ENCODE measurements at regions not wholly inside any gene's neighbourhood (a gene's known extent, or its start where the extent isn't known, plus 50 kb on each side); places are given as distances from the start of the nearest gene placed in this dataset.

GRCh38 chr4:85260064-85260463 lies 214.9 kb upstream of the ARHGAP24 start:
- TF ChIP-seq CTCF (IDR thresholded peaks at IDR 0.05) (no peak), USF2 (IDR thresholded peaks at IDR 0.05) (no peak), MYC (IDR thresholded peaks at IDR 0.05; ENCODE audit: borderline replicate concordance, low read length) (no peak), BHLHE40 (IDR thresholded peaks at IDR 0.05; ENCODE audit: low read depth, low read length) (no peak), POLR2A (IDR thresholded peaks at IDR 0.05; ENCODE audit: low read length) (no peak), RCOR1 (IDR thresholded peaks at IDR 0.05; ENCODE audit: low read depth, low read length) (no peak), ESRRA (IDR thresholded peaks at IDR 0.05; ENCODE audit: borderline replicate concordance, low read length) (no peak), MAZ (IDR thresholded peaks at IDR 0.05; ENCODE audit: borderline replicate concordance, low read depth, low read length) (no peak)
